HEK293 (cell line): ENCODE measurements at regions not wholly inside any gene's neighbourhood (a gene's known extent, or its start where the extent isn't known, plus 50 kb on each side); places are given as distances from the start of the nearest gene placed in this dataset.

Source experiments
- GLI2 ChIP-seq: fragments of 450-650 bp; formaldehyde crosslinking; IDR thresholded peaks from 2 replicates; pipeline ENCODE4; 2017; ENCODE audit warnings: missing biosample characterization, missing genetic modification characterization, low read depth, borderline replicate concordance
- REPIN1 ChIP-seq: fragments of 450-650 bp; formaldehyde crosslinking; IDR thresholded peaks from 2 replicates; pipeline ENCODE4 v1.5.1; 2017; ENCODE audit warnings: missing biosample characterization, missing genetic modification characterization, low read depth
- ZNF274 ChIP-seq, 2 experiments: fragments of 200-500 bp in 1 of 2; fragments of 450-650 bp in 1 of 2; sonication (Bioruptor generic) in 1 of 2; formaldehyde crosslinking in 1 of 2; IDR thresholded peaks; 2 replicates each; pipeline versions ENCODE4 v1.5.1 to v1.6.1; 2014 to 2016; ENCODE audit warnings: borderline replicate concordance in 1 of 2, inconsistent platforms in 1 of 2, low read length in 1 of 2, missing biosample characterization in 1 of 2, missing genetic modification characterization in 1 of 2
- TF ChIP-seq, protein P1 (sequence below): fragments of 450-650 bp; formaldehyde crosslinking; IDR thresholded peaks from 2 replicates; pipeline ENCODE4 v1.5.1; 2016; ENCODE audit warnings: missing biosample characterization, missing genetic modification characterization
- TF ChIP-seq, protein P2 (sequence below): fragments of 450-650 bp; formaldehyde crosslinking; IDR thresholded peaks from 2 replicates; pipeline ENCODE4 v1.5.1; 2016; ENCODE audit warnings: missing biosample characterization, missing genetic modification characterization

DNA sequence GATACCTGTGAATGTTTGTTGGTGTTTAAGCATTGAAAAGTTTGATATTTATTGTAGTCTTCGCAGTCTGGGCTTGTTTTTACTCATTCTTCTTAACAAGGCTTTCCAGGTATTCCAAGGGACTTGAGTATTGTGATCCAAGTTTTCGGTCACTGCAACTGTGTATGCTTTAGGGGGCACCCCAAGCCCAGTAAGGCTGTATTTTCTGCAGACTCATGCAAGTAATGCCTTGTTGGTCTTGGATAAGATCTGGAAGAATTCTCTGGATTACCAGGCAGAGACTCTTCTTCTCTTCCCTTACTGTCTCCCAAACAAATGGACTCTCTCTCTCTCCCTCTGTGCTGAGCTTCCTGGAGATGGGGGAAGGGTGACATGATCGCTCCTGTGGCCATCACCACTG, 82.1 kb downstream of the RFPL4B start:
- TF ChIP-seq, protein P1, sequence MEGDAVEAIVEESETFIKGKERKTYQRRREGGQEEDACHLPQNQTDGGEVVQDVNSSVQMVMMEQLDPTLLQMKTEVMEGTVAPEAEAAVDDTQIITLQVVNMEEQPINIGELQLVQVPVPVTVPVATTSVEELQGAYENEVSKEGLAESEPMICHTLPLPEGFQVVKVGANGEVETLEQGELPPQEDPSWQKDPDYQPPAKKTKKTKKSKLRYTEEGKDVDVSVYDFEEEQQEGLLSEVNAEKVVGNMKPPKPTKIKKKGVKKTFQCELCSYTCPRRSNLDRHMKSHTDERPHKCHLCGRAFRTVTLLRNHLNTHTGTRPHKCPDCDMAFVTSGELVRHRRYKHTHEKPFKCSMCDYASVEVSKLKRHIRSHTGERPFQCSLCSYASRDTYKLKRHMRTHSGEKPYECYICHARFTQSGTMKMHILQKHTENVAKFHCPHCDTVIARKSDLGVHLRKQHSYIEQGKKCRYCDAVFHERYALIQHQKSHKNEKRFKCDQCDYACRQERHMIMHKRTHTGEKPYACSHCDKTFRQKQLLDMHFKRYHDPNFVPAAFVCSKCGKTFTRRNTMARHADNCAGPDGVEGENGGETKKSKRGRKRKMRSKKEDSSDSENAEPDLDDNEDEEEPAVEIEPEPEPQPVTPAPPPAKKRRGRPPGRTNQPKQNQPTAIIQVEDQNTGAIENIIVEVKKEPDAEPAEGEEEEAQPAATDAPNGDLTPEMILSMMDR (tag by site-specific recombination): peak; percentile 40; the same call in 1 of the 2 replicates
- TF ChIP-seq ZNF274 (IDR thresholded peaks at IDR 0.05; ENCODE audit: low read length): no peak
- no peak for TF ChIP-seq ZNF274 (tag by site-specific recombination; IDR thresholded peaks at IDR 0.05; ENCODE audit: borderline replicate concordance)
- TF ChIP-seq, protein P2, sequence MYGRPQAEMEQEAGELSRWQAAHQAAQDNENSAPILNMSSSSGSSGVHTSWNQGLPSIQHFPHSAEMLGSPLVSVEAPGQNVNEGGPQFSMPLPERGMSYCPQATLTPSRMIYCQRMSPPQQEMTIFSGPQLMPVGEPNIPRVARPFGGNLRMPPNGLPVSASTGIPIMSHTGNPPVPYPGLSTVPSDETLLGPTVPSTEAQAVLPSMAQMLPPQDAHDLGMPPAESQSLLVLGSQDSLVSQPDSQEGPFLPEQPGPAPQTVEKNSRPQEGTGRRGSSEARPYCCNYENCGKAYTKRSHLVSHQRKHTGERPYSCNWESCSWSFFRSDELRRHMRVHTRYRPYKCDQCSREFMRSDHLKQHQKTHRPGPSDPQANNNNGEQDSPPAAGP (tag by site-specific recombination): no peak
- no peak for TF ChIP-seq GLI2 (tag by site-specific recombination)
- TF ChIP-seq REPIN1: no peak
